GM12801 (cell line): ENCODE measurements at regions not wholly inside any gene's neighbourhood (a gene's known extent, or its start where the extent isn't known, plus 50 kb on each side); places are given as distances from the start of the nearest gene placed in this dataset.

Experiments used
- CTCF ChIP-seq: IDR thresholded peaks from one replicate; pipeline ENCODE4 v1.5.1; 2011; ENCODE audit warnings: control low read depth; ENCODE audit not compliant: insufficient read length; ENCODE audit errors: extremely low read depth

GRCh38 chr7:50185208-50185607, 92.2 kb upstream of the ZPBP start:
- TF ChIP-seq CTCF, result no peak

GRCh38 chr7:50184271-50184990, 91.4 kb upstream of the ZPBP start:
- TF ChIP-seq CTCF, result no peak

- no peak for TF ChIP-seq CTCF
Measured at GRCh38 chr7:50182759-50183158, 89.7 kb upstream of the ZPBP start.

GRCh38 chr7:50181081-50181480, 88.0 kb upstream of the ZPBP start:
- no peak for TF ChIP-seq CTCF

GRCh38 chr7:50178166-50178565, 85.1 kb upstream of the ZPBP start:
- TF ChIP-seq CTCF, result no peak

- TF ChIP-seq CTCF, result no peak
Measured at GRCh38 chr7:50174948-50175347, 81.9 kb upstream of the ZPBP start.

- no peak for TF ChIP-seq CTCF
Measured at GRCh38 chr7:50166997-50167965, 74.2 kb upstream of the ZPBP start.
